Endothelial cell of umbilical vein (primary cell): ENCODE measurements at regions not wholly inside any gene's neighbourhood (a gene's known extent, or its start where the extent isn't known, plus 50 kb on each side); places are given as distances from the start of the nearest gene placed in this dataset.
"Not testable (repeated sequence)": the region's sequence is repeated elsewhere in the genome, so short reads cannot be mapped to it uniquely, and the experiment has no call there.

Source experiments
- CTCF ChIP-seq, 2 donors: IDR thresholded peaks; 1 replicate in 1 of 2; 2 replicates in 1 of 2; pipeline ENCODE4 v1.5.1; 2011; ENCODE audit warnings: low read length in 2 of 2, mild to moderate bottlenecking in 2 of 2, moderate library complexity in 2 of 2, control low read depth in 1 of 2, inconsistent platforms in 1 of 2, low read depth in 1 of 2; ENCODE audit not compliant: insufficient read depth in 1 of 2; ENCODE audit errors: extremely low read depth in 1 of 2
- EZH2 ChIP-seq: IDR thresholded peaks from 2 replicates; pipeline ENCODE4 v1.6.1; 2012; ENCODE audit warnings: borderline replicate concordance, low read depth, mild to moderate bottlenecking, moderate library complexity, low read length, inconsistent platforms; ENCODE audit not compliant: severe bottlenecking
- JUN ChIP-seq: IDR thresholded peaks from 2 replicates; pipeline ENCODE4 v1.6.1; 2011; ENCODE audit warnings: borderline replicate concordance, low read depth; ENCODE audit not compliant: insufficient read length, insufficient read depth
- POLR2A ChIP-seq: IDR thresholded peaks from 2 replicates; pipeline ENCODE4 v1.6.1; 2012; ENCODE audit warnings: low read depth, mild to moderate bottlenecking, control low read depth, low read length

- TF ChIP-seq CTCF (IDR thresholded peaks at IDR 0.05; ENCODE audit: extremely low read depth in 1 of 2, insufficient read depth in 1 of 2, low read depth in 1 of 2, low read length in 2 of 2); POLR2A; JUN; EZH2: not testable (repeated sequence)
Measured at GRCh38 chr3:110440066-110440653, 631.5 kb upstream of the NECTIN3 start.
